GM23338 (cell line): ENCODE measurements at regions not wholly inside any gene's neighbourhood (a gene's known extent, or its start where the extent isn't known, plus 50 kb on each side); places are given as distances from the start of the nearest gene placed in this dataset.
"Not testable (repeated sequence)": the region's sequence is repeated elsewhere in the genome, so short reads cannot be mapped to it uniquely, and the experiment has no call there.

Experiments
- ATAC-seq: fragments of 200-7000 bp; cut with Tn5 transposase; 3 replicates; pipeline ENCODE4 v1.9.1; 2020
- DNase-seq: peaks from one replicate; pipeline ENCODE4 v3.0.0-alpha.2; 2015; ENCODE audit warnings: low spot score
- H2AFZ ChIP-seq: fragments of 200-600 bp; sonication (generic); 2 replicates; pipeline ENCODE4 v1.8.0; 2016; ENCODE audit warnings: antibody characterized with exemption, mild to moderate bottlenecking, moderate library complexity
- H3F3A ChIP-seq: fragments of 200-600 bp; sonication (generic); replicated peaks from 2 replicates; pipeline ENCODE4 v1.8.0; 2017; ENCODE audit warnings: antibody characterized with exemption, mixed run types, low read depth
- H3K27ac ChIP-seq: fragments of 200-600 bp; sonication (generic); 2 replicates; pipeline ENCODE4 v1.6.1; 2016; ENCODE audit warnings: low read depth
- H3K27me3 ChIP-seq: fragments of 200-600 bp; sonication (generic); 2 replicates; pipeline ENCODE4 v1.8.0; 2016; ENCODE audit warnings: mild to moderate bottlenecking, mixed run types, moderate library complexity; ENCODE audit not compliant: insufficient read depth
- H3K36me3 ChIP-seq: fragments of 200-600 bp; sonication (generic); 2 replicates; pipeline ENCODE4 v1.8.0; 2016; ENCODE audit warnings: mild to moderate bottlenecking; ENCODE audit not compliant: insufficient read depth
- H3K4me1 ChIP-seq: fragments of 200-600 bp; sonication (generic); 2 replicates; pipeline ENCODE4 v1.8.0; 2016; ENCODE audit warnings: mild to moderate bottlenecking, moderate library complexity; ENCODE audit not compliant: insufficient read depth
- H3K4me2 ChIP-seq: fragments of 200-600 bp; sonication (generic); 2 replicates; pipeline ENCODE4 v1.7.1; 2017; ENCODE audit warnings: mixed run types
- H3K4me3 ChIP-seq: fragments of 200-600 bp; sonication (generic); 2 replicates; pipeline ENCODE4 v1.6.1; 2016; ENCODE audit warnings: mixed run types
- H3K79me2 ChIP-seq: fragments of 200-600 bp; sonication (generic); replicated peaks from 2 replicates; pipeline ENCODE4 v1.8.0; 2017; ENCODE audit warnings: mild to moderate bottlenecking; ENCODE audit not compliant: insufficient read depth
- H3K9me2 ChIP-seq: fragments of 200-600 bp; sonication (generic); 2 replicates; pipeline ENCODE4 v1.8.0; 2017; ENCODE audit not compliant: insufficient read depth
- H4K20me1 ChIP-seq: fragments of 200-600 bp; sonication (generic); replicated peaks from 2 replicates; pipeline ENCODE4 v1.8.0; 2017; ENCODE audit warnings: mild to moderate bottlenecking; ENCODE audit not compliant: insufficient read depth
- H3K27ac Mint-ChIP-seq: 2 replicates; pipeline ENCODE4 v1.8.0; 2020; ENCODE audit warnings: inconsistent platforms, mild to moderate bottlenecking, moderate library complexity, mixed read lengths
- H3K27me3 Mint-ChIP-seq: 3 replicates; pipeline ENCODE4 v1.8.0; 2022; ENCODE audit warnings: low read depth, mild to moderate bottlenecking, moderate library complexity, mixed read lengths, inconsistent platforms; ENCODE audit not compliant: insufficient read depth, poor library complexity
- H3K36me3 Mint-ChIP-seq: 3 replicates; pipeline ENCODE4 v1.8.0; 2021; ENCODE audit warnings: low read depth, mild to moderate bottlenecking, inconsistent platforms, moderate library complexity, mixed read lengths
- H3K4me1 Mint-ChIP-seq: 3 replicates; pipeline ENCODE4 v1.8.0; 2020; ENCODE audit warnings: mild to moderate bottlenecking, inconsistent platforms, mixed read lengths
- H3K4me3 Mint-ChIP-seq: 3 replicates; pipeline ENCODE4 v1.8.0; 2021; ENCODE audit warnings: moderate library complexity, mild to moderate bottlenecking, inconsistent platforms, mixed read lengths
- H3K9me3 Mint-ChIP-seq: 3 replicates; pipeline ENCODE4 v1.8.0; 2020; ENCODE audit warnings: moderate library complexity, mild to moderate bottlenecking, inconsistent platforms, mixed read lengths
- CREB1 ChIP-seq: fragments of 250-450 bp; sonication (Bioruptor Pico); IDR thresholded peaks from 2 replicates; pipeline ENCODE4 v1.5.0; 2020; ENCODE audit warnings: low read depth, mild to moderate bottlenecking, moderate library complexity
- EZH2 ChIP-seq: fragments of 200-600 bp; sonication (generic); IDR thresholded peaks from one replicate; pipeline ENCODE4 v1.8.0; 2017; ENCODE audit warnings: antibody characterized with exemption, mild to moderate bottlenecking, low read depth; ENCODE audit not compliant: unreplicated experiment
- EZH2phosphoT487 ChIP-seq: fragments of 200-600 bp; sonication (generic); IDR thresholded peaks from one replicate; pipeline ENCODE4 v1.8.1; 2018; ENCODE audit warnings: antibody characterized with exemption; ENCODE audit not compliant: unreplicated experiment
- JUNB ChIP-seq: IDR thresholded peaks from one replicate; pipeline ENCODE4 v1.6.1; 2016; ENCODE audit warnings: antibody characterized with exemption; ENCODE audit not compliant: unreplicated experiment
- NANOG ChIP-seq: IDR thresholded peaks from 2 replicates; pipeline ENCODE4 v1.6.1; 2016; ENCODE audit warnings: antibody characterized with exemption, borderline replicate concordance
- STAT1 ChIP-seq: IDR thresholded peaks from one replicate; pipeline ENCODE4 v1.6.1; 2016; ENCODE audit warnings: antibody characterized with exemption; ENCODE audit not compliant: unreplicated experiment
- ZNF114 ChIP-seq: fragments of 250-450 bp; sonication (Bioruptor Pico); IDR thresholded peaks from 2 replicates; pipeline ENCODE4 v1.5.0; 2020; ENCODE audit warnings: mild to moderate bottlenecking, moderate library complexity
- ZNF331 ChIP-seq: fragments of 250-450 bp; sonication (Bioruptor Pico); IDR thresholded peaks from 2 replicates; pipeline ENCODE4 v1.5.0; 2020; ENCODE audit warnings: low read depth, mild to moderate bottlenecking, moderate library complexity
- TF ChIP-seq, protein P1 (sequence below): IDR thresholded peaks from 2 replicates; pipeline ENCODE4 v1.6.1; 2016; ENCODE audit warnings: antibody characterized with exemption
- TF ChIP-seq, protein P2 (sequence below): IDR thresholded peaks from one replicate; pipeline ENCODE4 v1.6.1; 2018; ENCODE audit warnings: antibody characterized with exemption; ENCODE audit not compliant: unreplicated experiment

DNA sequence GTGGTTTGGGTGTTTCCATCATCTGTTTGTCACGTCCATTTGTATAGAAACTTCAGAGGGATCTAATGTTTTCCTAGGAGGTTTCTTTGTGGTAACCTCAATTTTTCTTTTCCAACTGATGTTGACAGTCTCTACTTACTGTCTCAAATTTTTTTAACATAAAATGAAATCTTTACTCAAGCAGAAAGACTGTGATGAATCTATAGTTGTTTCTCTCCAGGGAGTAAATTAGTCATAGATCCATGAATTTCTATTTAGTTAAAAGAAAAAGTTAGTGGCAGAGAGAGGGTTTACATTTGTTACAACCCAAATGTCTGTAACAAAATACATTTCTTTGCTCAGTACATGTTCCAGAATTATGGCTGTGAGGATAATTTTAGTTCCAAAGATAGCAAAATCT lies 161.6 kb downstream of the DISP1 start:
- Mint-ChIP-seq H3K4me1 (no peaks in the 10 kb centered on the region), H3K27me3 (no peaks in the 10 kb centered on the region), H3K36me3 (peaks cover 5% of the 10 kb centered on the region; the same call in 2 of the 3 replicates), H3K27ac (no peak overlapping the region), H3K9me3 (peaks cover 5% of the 10 kb centered on the region; the same call in 2 of the 3 replicates), H3K4me3 (no peak overlapping the region)
- H4K20me1 ChIP-seq = no peaks in the 10 kb centered on the region
- H3K27ac ChIP-seq = no peak overlapping the region
- H3K9me2 ChIP-seq = no peaks in the 10 kb centered on the region
- TF ChIP-seq ZNF331 = no peak
- TF ChIP-seq EZH2 = no peak
- no peak for TF ChIP-seq CREB1 (CRISPR knock-in tag)
- TF ChIP-seq, protein P1, sequence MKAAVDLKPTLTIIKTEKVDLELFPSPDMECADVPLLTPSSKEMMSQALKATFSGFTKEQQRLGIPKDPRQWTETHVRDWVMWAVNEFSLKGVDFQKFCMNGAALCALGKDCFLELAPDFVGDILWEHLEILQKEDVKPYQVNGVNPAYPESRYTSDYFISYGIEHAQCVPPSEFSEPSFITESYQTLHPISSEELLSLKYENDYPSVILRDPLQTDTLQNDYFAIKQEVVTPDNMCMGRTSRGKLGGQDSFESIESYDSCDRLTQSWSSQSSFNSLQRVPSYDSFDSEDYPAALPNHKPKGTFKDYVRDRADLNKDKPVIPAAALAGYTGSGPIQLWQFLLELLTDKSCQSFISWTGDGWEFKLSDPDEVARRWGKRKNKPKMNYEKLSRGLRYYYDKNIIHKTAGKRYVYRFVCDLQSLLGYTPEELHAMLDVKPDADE = no peak
- no peak for TF ChIP-seq JUNB
- no peak for TF ChIP-seq NANOG
- TF ChIP-seq, protein P2, sequence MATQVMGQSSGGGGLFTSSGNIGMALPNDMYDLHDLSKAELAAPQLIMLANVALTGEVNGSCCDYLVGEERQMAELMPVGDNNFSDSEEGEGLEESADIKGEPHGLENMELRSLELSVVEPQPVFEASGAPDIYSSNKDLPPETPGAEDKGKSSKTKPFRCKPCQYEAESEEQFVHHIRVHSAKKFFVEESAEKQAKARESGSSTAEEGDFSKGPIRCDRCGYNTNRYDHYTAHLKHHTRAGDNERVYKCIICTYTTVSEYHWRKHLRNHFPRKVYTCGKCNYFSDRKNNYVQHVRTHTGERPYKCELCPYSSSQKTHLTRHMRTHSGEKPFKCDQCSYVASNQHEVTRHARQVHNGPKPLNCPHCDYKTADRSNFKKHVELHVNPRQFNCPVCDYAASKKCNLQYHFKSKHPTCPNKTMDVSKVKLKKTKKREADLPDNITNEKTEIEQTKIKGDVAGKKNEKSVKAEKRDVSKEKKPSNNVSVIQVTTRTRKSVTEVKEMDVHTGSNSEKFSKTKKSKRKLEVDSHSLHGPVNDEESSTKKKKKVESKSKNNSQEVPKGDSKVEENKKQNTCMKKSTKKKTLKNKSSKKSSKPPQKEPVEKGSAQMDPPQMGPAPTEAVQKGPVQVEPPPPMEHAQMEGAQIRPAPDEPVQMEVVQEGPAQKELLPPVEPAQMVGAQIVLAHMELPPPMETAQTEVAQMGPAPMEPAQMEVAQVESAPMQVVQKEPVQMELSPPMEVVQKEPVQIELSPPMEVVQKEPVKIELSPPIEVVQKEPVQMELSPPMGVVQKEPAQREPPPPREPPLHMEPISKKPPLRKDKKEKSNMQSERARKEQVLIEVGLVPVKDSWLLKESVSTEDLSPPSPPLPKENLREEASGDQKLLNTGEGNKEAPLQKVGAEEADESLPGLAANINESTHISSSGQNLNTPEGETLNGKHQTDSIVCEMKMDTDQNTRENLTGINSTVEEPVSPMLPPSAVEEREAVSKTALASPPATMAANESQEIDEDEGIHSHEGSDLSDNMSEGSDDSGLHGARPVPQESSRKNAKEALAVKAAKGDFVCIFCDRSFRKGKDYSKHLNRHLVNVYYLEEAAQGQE = no peak
- no peak for TF ChIP-seq EZH2phosphoT487
- TF ChIP-seq STAT1 = no peak
- TF ChIP-seq ZNF114 = no peak
- H3K36me3 ChIP-seq = no peaks in the 10 kb centered on the region
- no peak overlapping the region for H3K4me2 ChIP-seq
- H3K79me2 ChIP-seq = no peaks in the 10 kb centered on the region
- H2AFZ ChIP-seq = no peak overlapping the region
- no peak for DNase-seq
- H3K4me3 ChIP-seq = no peak overlapping the region
- H3K4me1 ChIP-seq = no peaks in the 10 kb centered on the region
- ATAC-seq = no peak
- no peaks in the 10 kb centered on the region; the same call in 1 of the 2 replicates for H3K27me3 ChIP-seq
- H3F3A ChIP-seq = no peaks in the 10 kb centered on the region

DNA sequence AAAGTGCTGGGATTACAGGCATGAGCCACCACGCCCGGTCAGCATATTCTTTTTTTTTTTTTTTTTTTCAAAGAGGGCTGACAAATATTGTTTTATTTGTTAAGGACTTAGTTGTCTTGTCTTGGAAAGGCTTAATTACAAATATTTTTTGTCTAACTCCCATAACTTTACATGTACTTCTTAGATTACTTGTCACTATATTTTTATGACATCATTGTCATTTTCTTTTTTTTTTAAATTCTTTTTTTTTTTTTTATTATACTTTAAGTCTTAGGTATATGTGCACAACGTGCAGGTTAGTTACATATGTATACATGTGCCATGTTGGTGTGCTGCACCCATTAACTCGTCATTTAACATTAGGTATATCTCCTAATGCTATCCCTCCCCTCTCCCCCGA lies 162.5 kb downstream of the DISP1 start:
- not testable (repeated sequence) for H3K4me1 Mint-ChIP-seq

More for the DNA sequence above, 162.5 kb downstream of the DISP1 start:
- H3K36me3 ChIP-seq, H3K27me3 Mint-ChIP-seq, ATAC-seq, H3K27ac Mint-ChIP-seq, H3K27ac ChIP-seq, H4K20me1 ChIP-seq, H2AFZ ChIP-seq, H3F3A ChIP-seq, H3K9me2 ChIP-seq, H3K4me3 Mint-ChIP-seq, DNase-seq, H3K4me2 ChIP-seq, H3K9me3 Mint-ChIP-seq, H3K27me3 ChIP-seq, H3K79me2 ChIP-seq, H3K4me1 ChIP-seq, H3K4me3 ChIP-seq, H3K36me3 Mint-ChIP-seq: not testable (repeated sequence)
